ENCODE measurements at regions not wholly inside any gene's neighbourhood (a gene's known extent, or its start where the extent isn't known, plus 50 kb on each side); places are given as distances from the start of the nearest gene placed in this dataset.

GRCh38 chr5:4859500-4860235 is 280.5 kb upstream of the ADAMTS16 start:
- Histone ChIP-seq H3K9me3 (ENCODE audit: control extremely low read depth in 1 of 3, control insufficient read depth in 2 of 3, insufficient read depth in 1 of 3, low read length in 2 of 3) (peaks cover 0 to 3% (median 0%) of the 10 kb centered on the region in 3 donors), H3K79me2 (ENCODE audit: control insufficient read depth, insufficient read depth, low read length) (no peaks in the 10 kb centered on the region), H3K4me2 (replicated peaks; ENCODE audit: low read depth, low read length, poor library complexity, severe bottlenecking) (no peak overlapping the region), H3K27me3 (replicated peaks in 1 of 4; ENCODE audit: control extremely low read depth in 1 of 4, control insufficient read depth in 3 of 4, insufficient read depth in 4 of 4, low read length in 3 of 4) (no peaks in the 10 kb centered on the region), H3K4me3 (ENCODE audit: control extremely low read depth in 1 of 5, extremely low read depth in 1 of 5, insufficient read depth in 1 of 5, low read depth in 2 of 5, low read length in 4 of 5) (no peak overlapping the region), H3K27ac (ENCODE audit: low read length in 2 of 2) (no peak overlapping the region), H4K20me1 (ENCODE audit: control insufficient read depth, insufficient read depth, low read length, poor library complexity, severe bottlenecking) (no peaks in the 10 kb centered on the region), H2AFZ (ENCODE audit: insufficient read depth, low read depth, low read length, poor library complexity, severe bottlenecking) (no peak overlapping the region), H3K9ac (ENCODE audit: low read length) (no peak overlapping the region), H3K36me3 (replicated peaks in 1 of 2; ENCODE audit: control extremely low read depth in 1 of 2, control insufficient read depth in 1 of 2, extremely low read depth in 1 of 2, insufficient read depth in 2 of 2, low read length in 1 of 2) (no peaks in the 10 kb centered on the region), H3K4me1 (ENCODE audit: control insufficient read depth in 2 of 2, insufficient read depth in 2 of 2, low read length in 2 of 2) (no peaks in the 10 kb centered on the region)
- Mint-ChIP-seq H3K4me1 (no peaks in the 10 kb centered on the region), H3K4me3 (no peak overlapping the region), H3K9me3 (ENCODE audit: insufficient read depth) (no peaks in the 10 kb centered on the region), H3K27me3 (no peaks in the 10 kb centered on the region), H3K27ac (no peak overlapping the region)
- ChIA-PET POLR2A (no interaction called here), CTCF (no interaction called here)
- DNase-seq = no peak
- TF ChIP-seq EZH2 (IDR thresholded peaks at IDR 0.05; ENCODE audit: borderline replicate concordance, insufficient read depth, low read depth, low read length, poor library complexity, severe bottlenecking) (no peak), CTCF (IDR thresholded peaks at IDR 0.05) (no peak)
- intact Hi-C loops (cut with micrococcal nuclease) = no loop called here
- no peak for ATAC-seq (ENCODE audit: low read depth)
- no CpG with 5 or more reads among the region's 2 CpGs for WGBS (ENCODE audit: insufficient coverage)

GRCh38 chr5:4860631-4861030 is 279.5 kb upstream of the ADAMTS16 start:
- intact Hi-C loops (cut with micrococcal nuclease) = no loop called here
- H3K27ac Mint-ChIP-seq = no peak overlapping the region

More at GRCh38 chr5:4860631-4861030, 279.5 kb upstream of the ADAMTS16 start:
- no peak overlapping the region for H3K4me2 ChIP-seq (replicated peaks; ENCODE audit: low read depth, low read length, poor library complexity, severe bottlenecking)
- H3K9ac ChIP-seq (ENCODE audit: low read length) = no peak overlapping the region
- no peaks in the 10 kb centered on the region for H3K79me2 ChIP-seq (ENCODE audit: control insufficient read depth, insufficient read depth, low read length)
- no peaks in the 10 kb centered on the region for H3K36me3 ChIP-seq (replicated peaks in 1 of 2; ENCODE audit: control extremely low read depth in 1 of 2, control insufficient read depth in 1 of 2, extremely low read depth in 1 of 2, insufficient read depth in 2 of 2, low read length in 1 of 2)
- 88% methylated on average over 3 of the region's 5 CpGs for whole genome bisulfite sequencing (ENCODE audit: insufficient coverage)
- no peak overlapping the region for H3K4me3 ChIP-seq (ENCODE audit: control extremely low read depth in 1 of 5, extremely low read depth in 1 of 5, insufficient read depth in 1 of 5, low read depth in 2 of 5, low read length in 4 of 5)
- H4K20me1 ChIP-seq (ENCODE audit: control insufficient read depth, insufficient read depth, low read length, poor library complexity, severe bottlenecking) = no peaks in the 10 kb centered on the region
- DNase-seq = no peak
- ATAC-seq (ENCODE audit: low read depth) = no peak
- H3K4me1 ChIP-seq (ENCODE audit: control insufficient read depth in 2 of 2, insufficient read depth in 2 of 2, low read length in 2 of 2) = no peaks in the 10 kb centered on the region
- Mint-ChIP-seq H3K27me3 (no peaks in the 10 kb centered on the region), H3K4me1 (no peaks in the 10 kb centered on the region), H3K9me3 (ENCODE audit: insufficient read depth) (peaks cover 4% of the 10 kb centered on the region), H3K4me3 (no peak overlapping the region)
- ChIA-PET POLR2A (no interaction called here), CTCF (no interaction called here)
- TF ChIP-seq EZH2 (IDR thresholded peaks at IDR 0.05; ENCODE audit: borderline replicate concordance, insufficient read depth, low read depth, low read length, poor library complexity, severe bottlenecking) (no peak), CTCF (IDR thresholded peaks at IDR 0.05) (no peak)
- no peak overlapping the region for H3K27ac ChIP-seq (ENCODE audit: low read length in 2 of 2)
- no peaks in the 10 kb centered on the region for H3K27me3 ChIP-seq (replicated peaks in 1 of 4; ENCODE audit: control extremely low read depth in 1 of 4, control insufficient read depth in 3 of 4, insufficient read depth in 4 of 4, low read length in 3 of 4)
- H2AFZ ChIP-seq (ENCODE audit: insufficient read depth, low read depth, low read length, poor library complexity, severe bottlenecking) = no peak overlapping the region
- peaks cover 0 to 3% (median 0%) of the 10 kb centered on the region in 3 donors for H3K9me3 ChIP-seq (ENCODE audit: control extremely low read depth in 1 of 3, control insufficient read depth in 2 of 3, insufficient read depth in 1 of 3, low read length in 2 of 3)
